ENCODE measurements at regions not wholly inside any gene's neighbourhood (a gene's known extent, or its start where the extent isn't known, plus 50 kb on each side); places are given as distances from the start of the nearest gene placed in this dataset.
"Not testable (repeated sequence)": the region's sequence is repeated elsewhere in the genome, so short reads cannot be mapped to it uniquely, and the experiment has no call there.

GRCh38 chr3:196147116-196147515 lies 64.1 kb downstream of the ZDHHC19 start:
- no peak for DNase-seq

GRCh38 chr3:196145468-196146262 lies 63.8 kb upstream of the TFRC start:
- DNase-seq: no peak

GRCh38 chr3:196144383-196145105 lies 62.7 kb upstream of the TFRC start:
- DNase-seq: no peak

GRCh38 chr3:196143708-196144382 lies 62.0 kb upstream of the TFRC start:
- no peak for DNase-seq

GRCh38 chr3:196142202-196142956 lies 60.5 kb upstream of the TFRC start:
- no peak for DNase-seq

- DNase-seq: no peak
Observed at GRCh38 chr3:196141866-196142201, 59.9 kb upstream of the TFRC start.

GRCh38 chr3:196141052-196141865 lies 59.4 kb upstream of the TFRC start:
- DNase-seq: peak; percentile 49

GRCh38 chr3:196140224-196140623 lies 58.3 kb upstream of the TFRC start:
- no peak for DNase-seq

GRCh38 chr3:196139281-196139680 lies 57.4 kb upstream of the TFRC start:
- no peak for DNase-seq

- DNase-seq: no peak
Observed at GRCh38 chr3:196138482-196139254, 56.8 kb upstream of the TFRC start.

GRCh38 chr3:196136640-196136989 lies 54.7 kb upstream of the TFRC start:
- DNase-seq: not testable (repeated sequence)

- no peak for DNase-seq
Observed at GRCh38 chr3:196135693-196136639, 54.1 kb upstream of the TFRC start.

GRCh38 chr3:196134691-196135090 lies 52.8 kb upstream of the TFRC start:
- no peak for DNase-seq

GRCh38 chr3:196133869-196134268 lies 52.0 kb upstream of the TFRC start:
- not testable (repeated sequence) for DNase-seq

- no peak for DNase-seq
Observed at GRCh38 chr3:196131921-196132320, 50.0 kb upstream of the TFRC start.

Measured in SIG-M5 (cell line).